Loucy (cell line): ENCODE measurements at regions not wholly inside any gene's neighbourhood (a gene's known extent, or its start where the extent isn't known, plus 50 kb on each side); places are given as distances from the start of the nearest gene placed in this dataset.

Experiments
- H2AFZ ChIP-seq: fragments of 200-600 bp; sonication (generic); 2 replicates; pipeline ENCODE4 v1.6.0; 2016; ENCODE audit warnings: antibody characterized with exemption, mild to moderate bottlenecking, low read length, moderate library complexity
- H3F3A ChIP-seq: fragments of 200-600 bp; 2 replicates; pipeline ENCODE4 v1.6.0; 2016; ENCODE audit warnings: antibody characterized with exemption, low read depth, mild to moderate bottlenecking
- H3K27me3 ChIP-seq: fragments of 200-600 bp; sonication (generic); 2 replicates; pipeline ENCODE4 v1.6.1; 2014; ENCODE audit warnings: low read length, mild to moderate bottlenecking; ENCODE audit not compliant: insufficient read depth, poor library complexity, severe bottlenecking
- H3K36me3 ChIP-seq: fragments of 200-600 bp; sonication (generic); 2 replicates; pipeline ENCODE4 v1.6.1; 2016; ENCODE audit warnings: low read length; ENCODE audit not compliant: insufficient read depth
- H3K4me1 ChIP-seq: fragments of 200-600 bp; sonication (generic); 2 replicates; pipeline ENCODE4 v1.5.1; 2014; ENCODE audit warnings: low read length, mild to moderate bottlenecking; ENCODE audit not compliant: insufficient read depth, poor library complexity, severe bottlenecking
- H3K4me2 ChIP-seq: fragments of 200-600 bp; sonication (generic); 2 replicates; pipeline ENCODE4 v1.6.0; 2014; ENCODE audit warnings: antibody characterized with exemption, low read length, low read depth, mild to moderate bottlenecking; ENCODE audit not compliant: poor library complexity, severe bottlenecking
- H3K4me3 ChIP-seq: fragments of 200-600 bp; sonication (generic); 2 replicates; pipeline ENCODE4 v1.5.1; 2014; ENCODE audit warnings: low read length, mild to moderate bottlenecking, mixed read lengths; ENCODE audit not compliant: poor library complexity, severe bottlenecking
- H3K79me2 ChIP-seq: fragments of 200-600 bp; sonication (generic); 2 replicates; pipeline ENCODE4 v1.6.1; 2014; ENCODE audit warnings: low read length; ENCODE audit not compliant: insufficient read depth
- H3K9ac ChIP-seq: fragments of 200-600 bp; sonication (generic); 2 replicates; pipeline ENCODE4 v1.6.0; 2014; ENCODE audit warnings: mild to moderate bottlenecking, low read depth, low read length, moderate library complexity; ENCODE audit not compliant: poor library complexity, severe bottlenecking
- H3K9me2 ChIP-seq: fragments of 200-600 bp; sonication (generic); replicated peaks from 2 replicates; pipeline ENCODE4 v1.6.1; 2016; ENCODE audit warnings: low read depth, low read length, mixed read lengths
- H3K9me3 ChIP-seq: fragments of 200-600 bp; sonication (generic); 2 replicates; pipeline ENCODE4 v1.6.1; 2014; ENCODE audit warnings: mild to moderate bottlenecking, antibody characterized with exemption, low read length, low read depth; ENCODE audit not compliant: insufficient read depth
- H4K20me1 ChIP-seq: fragments of 200-600 bp; sonication (generic); 2 replicates; pipeline ENCODE4 v1.6.0; 2014; ENCODE audit warnings: antibody characterized with exemption, low read length, mild to moderate bottlenecking; ENCODE audit not compliant: insufficient read depth, poor library complexity, severe bottlenecking
- CTCF ChIP-seq: fragments of 200-600 bp; sonication (generic); conservative IDR thresholded peaks from 2 replicates; pipeline ENCODE4 v1.5.1; 2014; ENCODE audit warnings: mild to moderate bottlenecking, antibody characterized with exemption, low read length
- EZH2phosphoT487 ChIP-seq: fragments of 200-600 bp; IDR thresholded peaks from 2 replicates; pipeline ENCODE4 v1.6.1; 2018; ENCODE audit warnings: antibody characterized with exemption, mild to moderate bottlenecking, moderate library complexity, borderline replicate concordance

- no peak for TF ChIP-seq CTCF
- TF ChIP-seq EZH2phosphoT487: no peak
These were observed 122.8 kb downstream of the ATXN7L3B start for GRCh38 chr12:74660442-74660841.

GRCh38 chr12:74663958-74664357, 126.3 kb downstream of the ATXN7L3B start:
- Histone ChIP-seq H2AFZ (no peak overlapping the region), H3K9me3 (no peaks in the 10 kb centered on the region), H3K36me3 (no peaks in the 10 kb centered on the region)

More at GRCh38 chr12:74660442-74660841, 122.8 kb downstream of the ATXN7L3B start:
- Histone ChIP-seq H3K4me1 (no peaks in the 10 kb centered on the region), H3K9me3 (no peaks in the 10 kb centered on the region), H3F3A (no peaks in the 10 kb centered on the region), H3K9me2 (no peaks in the 10 kb centered on the region), H2AFZ (no peak overlapping the region), H4K20me1 (no peaks in the 10 kb centered on the region), H3K4me2 (no peak overlapping the region), H3K79me2 (no peaks in the 10 kb centered on the region), H3K4me3 (no peak overlapping the region), H3K36me3 (no peaks in the 10 kb centered on the region), H3K27me3 (no peaks in the 10 kb centered on the region), H3K9ac (no peak overlapping the region)

GRCh38 chr12:74665690-74666089, 128.1 kb downstream of the ATXN7L3B start:
- no peaks in the 10 kb centered on the region for H3K27me3 ChIP-seq
- no peaks in the 10 kb centered on the region for H3K36me3 ChIP-seq
- H3F3A ChIP-seq: no peaks in the 10 kb centered on the region
- H3K4me3 ChIP-seq: no peak overlapping the region
- H3K9me3 ChIP-seq: no peaks in the 10 kb centered on the region
- no peak for TF ChIP-seq EZH2phosphoT487
- no peak for TF ChIP-seq CTCF
- H4K20me1 ChIP-seq: no peaks in the 10 kb centered on the region
- H3K79me2 ChIP-seq: no peaks in the 10 kb centered on the region
- no peaks in the 10 kb centered on the region for H3K9me2 ChIP-seq
- no peak overlapping the region for H2AFZ ChIP-seq
- no peaks in the 10 kb centered on the region for H3K4me1 ChIP-seq
- H3K9ac ChIP-seq: no peak overlapping the region
- no peak overlapping the region for H3K4me2 ChIP-seq

More at GRCh38 chr12:74663958-74664357, 126.3 kb downstream of the ATXN7L3B start:
- H3K9me2 ChIP-seq: no peaks in the 10 kb centered on the region
- no peaks in the 10 kb centered on the region for H4K20me1 ChIP-seq
- H3F3A ChIP-seq: no peaks in the 10 kb centered on the region
- H3K9ac ChIP-seq: no peak overlapping the region
- TF ChIP-seq EZH2phosphoT487: no peak
- TF ChIP-seq CTCF: no peak
- H3K4me1 ChIP-seq: no peaks in the 10 kb centered on the region
- H3K27me3 ChIP-seq: no peaks in the 10 kb centered on the region
- no peak overlapping the region for H3K4me3 ChIP-seq
- H3K4me2 ChIP-seq: no peak overlapping the region
- no peaks in the 10 kb centered on the region for H3K79me2 ChIP-seq
